Liver (tissue), 8 donors: ENCODE measurements at regions not wholly inside any gene's neighbourhood (a gene's known extent, or its start where the extent isn't known, plus 50 kb on each side); places are given as distances from the start of the nearest gene placed in this dataset.

Source experiments
- DNase-seq: peaks from one replicate; pipeline ENCODE4 v3.0.0-alpha.2; 2017; ENCODE audit warnings: low spot score
- H3K27ac ChIP-seq, 2 donors: one replicate each; pipeline ENCODE4 v1.7.0; 2013; ENCODE audit warnings: inconsistent platforms in 2 of 2, low read length in 2 of 2, control low read depth in 1 of 2, low read depth in 1 of 2, mild to moderate bottlenecking in 1 of 2
- H3K27me3 ChIP-seq, 4 donors: one replicate each; pipeline versions ENCODE4 v1.6.1 to v1.7.0; 2013; ENCODE audit warnings: low read length in 3 of 4, inconsistent platforms in 1 of 4, mild to moderate bottlenecking in 1 of 4, moderate library complexity in 1 of 4; ENCODE audit not compliant: control insufficient read depth in 4 of 4, insufficient read depth in 4 of 4
- H3K36me3 ChIP-seq, 4 donors: one replicate each; pipeline versions ENCODE4 v1.6.1 to v1.7.0; 2013; ENCODE audit warnings: low read length in 3 of 4, mild to moderate bottlenecking in 3 of 4, low read depth in 1 of 4, moderate library complexity in 1 of 4; ENCODE audit not compliant: control insufficient read depth in 4 of 4, insufficient read depth in 3 of 4
- H3K4me1 ChIP-seq, 4 donors: one replicate each; pipeline versions ENCODE4 v1.6.1 to v1.7.0; 2013; ENCODE audit warnings: low read length in 3 of 4, mild to moderate bottlenecking in 3 of 4, moderate library complexity in 1 of 4; ENCODE audit not compliant: control insufficient read depth in 4 of 4, insufficient read depth in 4 of 4
- H3K4me3 ChIP-seq, 3 donors: one replicate each; pipeline versions ENCODE4 v1.6.1 to v1.7.0; 2013; ENCODE audit warnings: low read length in 3 of 3, control low read depth in 1 of 3, low read depth in 1 of 3, mild to moderate bottlenecking in 1 of 3
- H3K9ac ChIP-seq, 2 donors: one replicate each; pipeline ENCODE4 v1.7.0; 2013; ENCODE audit warnings: low read length in 2 of 2, mild to moderate bottlenecking in 2 of 2, moderate library complexity in 2 of 2, control low read depth in 1 of 2, low read depth in 1 of 2
- H3K9me3 ChIP-seq, 4 donors: one replicate each; pipeline versions ENCODE4 v1.6.1 to v1.7.0; 2013; ENCODE audit warnings: low read length in 3 of 4; ENCODE audit not compliant: control insufficient read depth in 4 of 4
- ATF3 ChIP-seq: IDR thresholded peaks from 2 replicates; pipeline ENCODE4 v1.6.1; 2016; ENCODE audit warnings: antibody characterized with exemption
- CTCF ChIP-seq: fragments of 150-350 bp; IDR thresholded peaks from 2 replicates; pipeline ENCODE4 v1.5.1; 2017; ENCODE audit warnings: improper control_type of control experiment, low read depth, low read length; ENCODE audit not compliant: missing input control
- EGR1 ChIP-seq, 2 donors: IDR thresholded peaks; 2 replicates each; pipeline ENCODE4 v1.6.1; 2016 to 2018; ENCODE audit warnings: antibody characterized with exemption in 2 of 2, low read depth in 2 of 2
- FOXA1 ChIP-seq: IDR thresholded peaks from 2 replicates; pipeline ENCODE4 v1.6.1; 2016; ENCODE audit warnings: antibody characterized with exemption
- FOXA2 ChIP-seq: IDR thresholded peaks from 2 replicates; pipeline ENCODE4 v1.6.1; 2016; ENCODE audit warnings: antibody characterized with exemption
- HNF4A ChIP-seq, 2 donors: conservative IDR thresholded peaks; 2 replicates each; pipeline ENCODE4 v1.6.1; 2016; ENCODE audit warnings: antibody characterized with exemption in 2 of 2, mild to moderate bottlenecking in 2 of 2
- HNF4G ChIP-seq: IDR thresholded peaks from 2 replicates; pipeline ENCODE4 v1.6.1; 2016; ENCODE audit warnings: antibody characterized with exemption
- JUND ChIP-seq, 2 donors: IDR thresholded peaks; 2 replicates each; pipeline ENCODE4 v1.6.1; 2016; ENCODE audit warnings: antibody characterized with exemption in 2 of 2
- MAX ChIP-seq: IDR thresholded peaks from 2 replicates; pipeline ENCODE4 v1.6.1; 2016; ENCODE audit warnings: antibody characterized with exemption
- NR2F2 ChIP-seq: IDR thresholded peaks from 2 replicates; pipeline ENCODE4 v1.6.1; 2016; ENCODE audit warnings: antibody characterized with exemption
- RAD21 ChIP-seq, 2 donors: IDR thresholded peaks; 2 replicates each; pipeline ENCODE4 v1.6.1; 2016; ENCODE audit warnings: antibody characterized with exemption in 2 of 2, mild to moderate bottlenecking in 2 of 2
- REST ChIP-seq: IDR thresholded peaks from 2 replicates; pipeline ENCODE4 v1.6.1; 2016; ENCODE audit warnings: antibody characterized with exemption, mild to moderate bottlenecking
- RXRA ChIP-seq, 2 donors: IDR thresholded peaks; 2 replicates each; pipeline ENCODE4 v1.6.1; 2017 to 2018; ENCODE audit warnings: antibody characterized with exemption in 2 of 2, mild to moderate bottlenecking in 1 of 2
- SP1 ChIP-seq: IDR thresholded peaks from 2 replicates; pipeline ENCODE4 v1.6.1; 2018; ENCODE audit warnings: antibody characterized with exemption, mild to moderate bottlenecking
- TAF1 ChIP-seq: conservative IDR thresholded peaks from 2 replicates; pipeline ENCODE4 v1.6.1; 2016; ENCODE audit warnings: antibody characterized with exemption, mild to moderate bottlenecking
- YY1 ChIP-seq: IDR thresholded peaks from 2 replicates; pipeline ENCODE4 v1.6.1; 2016; ENCODE audit warnings: antibody characterized with exemption, mild to moderate bottlenecking
- ZBTB33 ChIP-seq: IDR thresholded peaks from 2 replicates; pipeline ENCODE4 v1.6.1; 2016; ENCODE audit warnings: antibody characterized with exemption
- WGBS: extraction: QIAGEN DNeasy Blood & Tissue Kit; methylation state at CpG from one replicate; pipeline ENCODE4 v1.1.7; 2013; 5-methylcytosine and 5-hydroxymethylcytosine counted together
- donor health status: healthy.
- donor health status: healthy.
- donor health status: healthy.
- donor health status: healthy.
- donor health status: healthy.

- H3K9ac ChIP-seq = no peak overlapping the region
- H3K27ac ChIP-seq = no peak overlapping the region
- H3K4me1 ChIP-seq = no peaks in the 10 kb centered on the region
- WGBS = 54% methylated on average over 1 of the region's 1 CpG
- H3K27me3 ChIP-seq = no peaks in the 10 kb centered on the region
- H3K9me3 ChIP-seq = peaks cover 0 to 2% (median 0%) of the 10 kb centered on the region in 4 donors
- no peaks in the 10 kb centered on the region for H3K36me3 ChIP-seq
- DNase-seq = no peak
- H3K4me3 ChIP-seq = no peak overlapping the region
- TF ChIP-seq NR2F2 (no peak), SP1 (no peak), FOXA2 (no peak), RXRA (IDR thresholded peaks at IDR 0.05) (no peak), EGR1 (IDR thresholded peaks at IDR 0.05; ENCODE audit: low read depth in 2 of 2) (no peak), TAF1 (no peak), HNF4G (no peak), FOXA1 (no peak), CTCF (no peak), MAX (no peak), RAD21 (IDR thresholded peaks at IDR 0.05) (no peak), ATF3 (no peak)
These were observed 270.4 kb downstream of the HLX start for GRCh38 chr1:221149555-221150075.

- Histone ChIP-seq H3K4me1 (no peaks in the 10 kb centered on the region), H3K4me3 (no peak overlapping the region), H3K27me3 (no peaks in the 10 kb centered on the region), H3K9me3 (peaks cover 0 to 2% (median 0%) of the 10 kb centered on the region in 4 donors), H3K36me3 (no peaks in the 10 kb centered on the region), H3K9ac (no peak overlapping the region), H3K27ac (no peak overlapping the region)
- no peak for DNase-seq
- TF ChIP-seq SP1 = no peak
- TF ChIP-seq HNF4A (conservative IDR thresholded peaks at IDR 0.05) = no peak
- no peak for TF ChIP-seq FOXA2
- TF ChIP-seq NR2F2 = no peak
- TF ChIP-seq JUND (IDR thresholded peaks at IDR 0.05) = no peak
- TF ChIP-seq REST = no peak
- TF ChIP-seq HNF4G = no peak
- TF ChIP-seq TAF1 = no peak
- no peak for TF ChIP-seq ATF3
- TF ChIP-seq ZBTB33 = no peak
- no peak for TF ChIP-seq YY1
- TF ChIP-seq RXRA (IDR thresholded peaks at IDR 0.05) = no peak
- TF ChIP-seq FOXA1 = no peak
- TF ChIP-seq MAX = no peak
- no peak for TF ChIP-seq CTCF
These were observed 271.8 kb downstream of the HLX start for GRCh38 chr1:221150996-221151395.
